Vagina (tissue), 2 donors: ENCODE measurements at regions not wholly inside any gene's neighbourhood (a gene's known extent, or its start where the extent isn't known, plus 50 kb on each side); places are given as distances from the start of the nearest gene placed in this dataset.

Experiments used
- POLR2A ChIP-seq, 2 donors: fragments of 450-650 bp; IDR thresholded peaks; one replicate each; pipeline ENCODE4 v1.6.1; 2017; ENCODE audit warnings: antibody characterized with exemption in 2 of 2, mild to moderate bottlenecking in 2 of 2, moderate library complexity in 2 of 2
- POLR2AphosphoS5 ChIP-seq, 2 donors: sonication (generic); formaldehyde crosslinking; IDR thresholded peaks; one replicate each; pipeline ENCODE4 v1.9.0; 2017; ENCODE audit warnings: antibody characterized with exemption in 2 of 2, mild to moderate bottlenecking in 2 of 2, low read depth in 1 of 2; ENCODE audit not compliant: insufficient read depth in 1 of 2
- TF ChIP-seq, protein P1 (sequence below), 3 experiments: fragments of 450-650 bp in 2 of 3; fragments of 200-600 bp in 1 of 3; sonication (generic) in 1 of 3; IDR thresholded peaks; one replicate each; pipeline ENCODE4 v1.5.1; 2017 to 2019; ENCODE audit warnings: antibody characterized with exemption in 3 of 3, mild to moderate bottlenecking in 2 of 3, moderate library complexity in 2 of 3

DNA sequence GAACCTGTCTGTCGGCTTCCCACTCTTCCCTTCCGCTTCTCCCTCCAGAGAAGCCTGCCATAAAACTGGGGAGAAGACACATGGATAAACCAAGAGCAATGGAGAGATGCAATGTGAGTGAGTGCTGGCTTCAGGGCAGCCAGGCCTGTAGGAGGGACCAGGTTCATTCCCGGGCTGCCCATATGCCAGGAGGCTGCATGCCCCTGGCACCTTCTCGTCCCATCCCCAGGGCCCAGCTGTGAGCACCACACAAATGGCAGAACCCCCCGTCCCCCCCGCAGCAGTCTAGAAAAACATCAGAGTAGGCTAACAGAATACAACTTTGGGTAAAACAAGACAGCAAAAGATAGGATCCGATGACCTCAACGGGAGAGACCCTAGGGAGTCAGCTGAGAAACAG is 341.3 kb upstream of the SHH start:
- TF ChIP-seq, protein P1, sequence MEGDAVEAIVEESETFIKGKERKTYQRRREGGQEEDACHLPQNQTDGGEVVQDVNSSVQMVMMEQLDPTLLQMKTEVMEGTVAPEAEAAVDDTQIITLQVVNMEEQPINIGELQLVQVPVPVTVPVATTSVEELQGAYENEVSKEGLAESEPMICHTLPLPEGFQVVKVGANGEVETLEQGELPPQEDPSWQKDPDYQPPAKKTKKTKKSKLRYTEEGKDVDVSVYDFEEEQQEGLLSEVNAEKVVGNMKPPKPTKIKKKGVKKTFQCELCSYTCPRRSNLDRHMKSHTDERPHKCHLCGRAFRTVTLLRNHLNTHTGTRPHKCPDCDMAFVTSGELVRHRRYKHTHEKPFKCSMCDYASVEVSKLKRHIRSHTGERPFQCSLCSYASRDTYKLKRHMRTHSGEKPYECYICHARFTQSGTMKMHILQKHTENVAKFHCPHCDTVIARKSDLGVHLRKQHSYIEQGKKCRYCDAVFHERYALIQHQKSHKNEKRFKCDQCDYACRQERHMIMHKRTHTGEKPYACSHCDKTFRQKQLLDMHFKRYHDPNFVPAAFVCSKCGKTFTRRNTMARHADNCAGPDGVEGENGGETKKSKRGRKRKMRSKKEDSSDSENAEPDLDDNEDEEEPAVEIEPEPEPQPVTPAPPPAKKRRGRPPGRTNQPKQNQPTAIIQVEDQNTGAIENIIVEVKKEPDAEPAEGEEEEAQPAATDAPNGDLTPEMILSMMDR (IDR thresholded peaks at IDR 0.05) = no peak
- TF ChIP-seq POLR2AphosphoS5 (IDR thresholded peaks at IDR 0.05; ENCODE audit: insufficient read depth in 1 of 2, low read depth in 1 of 2) (no peak), POLR2A (IDR thresholded peaks at IDR 0.05) (no peak)
